Fibroblast of pulmonary artery (primary cell): ENCODE measurements at regions not wholly inside any gene's neighbourhood (a gene's known extent, or its start where the extent isn't known, plus 50 kb on each side); places are given as distances from the start of the nearest gene placed in this dataset.
"Not testable (repeated sequence)": the region's sequence is repeated elsewhere in the genome, so short reads cannot be mapped to it uniquely, and the experiment has no call there.

Experiments used
- DNase-seq: peaks from one replicate; pipeline ENCODE4 v3.0.0-alpha.2; 2010; ENCODE audit warnings: low read depth
- H3K4me3 ChIP-seq: replicated peaks from 2 replicates; pipeline ENCODE4 v1.5.1; 2011; ENCODE audit warnings: low read depth, mild to moderate bottlenecking, control low read depth, low read length, moderate library complexity
- CTCF ChIP-seq: IDR thresholded peaks from 2 replicates; pipeline ENCODE4 v1.5.1; 2011; ENCODE audit warnings: mild to moderate bottlenecking, control low read depth, low read length, inconsistent platforms; ENCODE audit errors: missing control alignments

- TF ChIP-seq CTCF = no peak
- no peak for DNase-seq
- no peak overlapping the region for H3K4me3 ChIP-seq
Observed at GRCh38 chr12:40172879-40173278, 51.9 kb upstream of the LRRK2 start.

DNA sequence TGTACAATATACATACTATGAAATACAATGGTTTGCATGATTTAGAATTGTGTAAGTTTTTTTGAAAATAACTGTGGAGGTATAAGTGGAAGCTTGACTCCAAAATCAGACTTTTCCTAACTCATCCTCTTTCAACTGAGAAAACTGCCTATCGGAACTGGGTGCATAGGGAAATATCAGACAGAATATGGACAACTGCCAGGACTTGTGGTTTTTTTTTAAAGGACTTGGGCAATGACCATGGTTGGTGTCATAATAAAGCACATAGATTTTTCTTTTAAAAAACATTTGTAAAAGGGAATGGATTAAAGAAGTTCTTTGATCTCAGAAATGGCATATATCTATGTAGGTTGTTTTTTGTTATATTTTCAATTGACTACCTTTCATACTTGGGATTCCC, 53.3 kb upstream of the LRRK2 start:
- peak; percentile 19 for DNase-seq
- no peak for TF ChIP-seq CTCF
- no peak overlapping the region for H3K4me3 ChIP-seq

DNA sequence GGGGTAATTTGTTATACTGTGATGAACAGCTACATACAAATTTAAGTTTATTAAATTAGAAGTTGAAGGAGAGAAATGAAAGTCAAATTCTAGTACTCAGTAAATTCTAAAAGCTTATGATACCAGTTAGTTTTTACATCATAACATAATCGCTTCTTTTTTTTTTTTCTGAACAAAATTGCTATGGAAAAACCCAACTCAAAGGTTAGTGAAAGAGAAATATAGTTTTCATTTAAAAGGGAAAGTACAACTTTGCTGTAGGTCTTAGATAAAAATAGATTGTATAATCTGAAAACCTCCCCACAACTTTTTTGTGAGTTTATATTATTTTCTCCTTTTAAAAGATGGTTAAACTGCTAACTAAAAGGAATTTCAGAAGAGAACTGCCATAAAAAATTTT, 53.7 kb upstream of the LRRK2 start:
- H3K4me3 ChIP-seq = no peak overlapping the region
- DNase-seq = no peak
- no peak for TF ChIP-seq CTCF

DNA sequence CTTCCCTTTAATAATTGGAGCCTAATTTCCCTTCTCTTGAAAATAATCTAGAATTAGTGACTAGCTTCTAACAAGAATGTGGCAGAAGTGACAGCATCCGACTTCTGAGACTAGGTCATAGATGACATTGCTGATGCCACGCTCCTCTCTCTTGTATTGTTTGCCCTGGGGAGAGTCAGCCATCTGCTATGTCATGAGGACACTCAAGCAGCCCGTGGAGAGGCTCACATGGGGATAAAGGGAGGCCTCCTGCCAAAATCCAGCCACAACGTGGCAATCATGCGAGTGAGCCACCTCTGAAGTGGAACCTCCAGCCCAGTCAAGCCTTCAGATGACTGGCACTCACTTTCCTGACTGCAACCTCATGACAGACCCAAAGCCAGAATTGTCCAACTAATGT, 54.2 kb upstream of the LRRK2 start:
- H3K4me3 ChIP-seq = no peak overlapping the region
- DNase-seq = no peak
- TF ChIP-seq CTCF = no peak

DNA sequence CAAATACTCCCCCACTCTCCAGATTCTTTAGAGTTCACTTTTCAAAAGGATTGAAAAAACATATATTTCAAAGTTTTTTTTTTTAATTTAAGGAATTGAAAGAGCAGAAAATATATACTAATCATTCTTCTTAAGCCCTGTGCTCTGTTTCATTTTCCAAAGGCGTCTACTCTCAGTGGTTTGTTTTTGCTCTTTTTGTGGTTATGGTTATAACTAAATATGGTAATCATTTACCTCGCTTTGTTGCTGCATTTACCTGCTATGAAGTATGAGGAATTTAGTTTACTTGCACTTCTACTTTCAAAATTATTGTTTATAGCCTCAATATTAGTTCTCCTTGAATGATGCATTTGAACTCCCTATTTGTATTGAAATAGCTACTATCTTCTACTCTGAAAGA, 55.9 kb upstream of the LRRK2 start:
- no peak for DNase-seq
- no peak for TF ChIP-seq CTCF
- no peak overlapping the region for H3K4me3 ChIP-seq

GRCh38 chr12:40168419-40168818, 56.4 kb upstream of the LRRK2 start:
- DNase-seq, H3K4me3 ChIP-seq: not testable (repeated sequence)

- TF ChIP-seq CTCF = no peak
- DNase-seq = no peak
- no peak overlapping the region for H3K4me3 ChIP-seq
Observed at GRCh38 chr12:40168001-40168400, 56.8 kb upstream of the LRRK2 start.

- no peak for TF ChIP-seq CTCF
- H3K4me3 ChIP-seq = no peak overlapping the region
- DNase-seq = no peak
Observed at GRCh38 chr12:40165179-40165578, 59.3 kb upstream of the SLC2A13 start.
